ENCODE measurements at regions not wholly inside any gene's neighbourhood (a gene's known extent, or its start where the extent isn't known, plus 50 kb on each side); places are given as distances from the start of the nearest gene placed in this dataset.
"Not testable (repeated sequence)": the region's sequence is repeated elsewhere in the genome, so short reads cannot be mapped to it uniquely, and the experiment has no call there.

- no peak for DNase-seq
Observed at GRCh38 chr12:97005174-97005573, 98.1 kb downstream of the NEDD1 start.

DNA sequence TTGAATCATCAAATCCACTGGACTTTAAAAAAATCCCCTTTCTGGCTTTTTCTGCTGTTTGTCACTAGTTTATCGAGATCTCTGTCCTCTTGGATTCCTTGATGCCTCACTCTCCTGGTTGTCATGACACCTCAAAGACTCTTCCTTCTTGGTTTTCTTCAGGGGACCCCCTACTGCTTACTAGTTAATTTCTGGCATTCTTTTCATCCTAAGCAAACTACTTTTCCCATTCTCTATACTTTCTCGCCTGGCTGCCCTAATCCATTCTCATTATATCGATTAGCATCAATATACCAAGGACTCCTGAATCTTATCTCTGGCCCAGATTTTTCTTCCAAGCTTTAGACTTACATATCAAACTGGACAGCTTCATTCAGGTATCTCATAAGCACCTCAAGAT, 98.6 kb downstream of the NEDD1 start:
- DNase-seq = no peak

GRCh38 chr12:97006585-97006984, 99.5 kb downstream of the NEDD1 start:
- no peak for DNase-seq

DNA sequence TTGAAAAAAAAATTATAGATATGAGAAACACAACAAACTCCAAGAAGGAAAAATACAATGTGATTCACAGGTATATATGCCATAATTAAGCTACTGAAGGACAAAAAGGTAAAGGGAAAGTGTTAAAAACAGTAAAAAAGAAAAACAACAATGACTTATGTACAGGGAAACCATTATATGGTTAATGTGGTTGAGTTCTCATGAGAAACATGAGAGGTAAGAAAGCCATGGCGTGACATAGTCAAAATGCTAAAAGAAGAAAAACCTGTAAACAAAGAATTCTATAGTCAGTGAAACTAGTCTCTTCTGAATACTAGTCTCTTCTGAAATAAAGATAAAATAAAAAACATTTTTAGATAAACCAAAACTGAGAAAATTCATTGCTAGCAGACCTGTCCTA, 109.1 kb downstream of the NEDD1 start:
- no peak for DNase-seq

- DNase-seq = no peak
Observed at GRCh38 chr12:97017213-97017612, 110.2 kb downstream of the NEDD1 start.

GRCh38 chr12:97022536-97023230, 115.6 kb downstream of the NEDD1 start:
- DNase-seq = no peak

GRCh38 chr12:97024393-97024792, 117.3 kb downstream of the NEDD1 start:
- no peak for DNase-seq

- DNase-seq = no peak
Observed at GRCh38 chr12:97026901-97027300, 119.8 kb downstream of the NEDD1 start.

- no peak for DNase-seq
Observed at GRCh38 chr12:97027482-97027881, 120.4 kb downstream of the NEDD1 start.

- DNase-seq = no peak
Observed at GRCh38 chr12:97038131-97038530, 131.1 kb downstream of the NEDD1 start.

DNA sequence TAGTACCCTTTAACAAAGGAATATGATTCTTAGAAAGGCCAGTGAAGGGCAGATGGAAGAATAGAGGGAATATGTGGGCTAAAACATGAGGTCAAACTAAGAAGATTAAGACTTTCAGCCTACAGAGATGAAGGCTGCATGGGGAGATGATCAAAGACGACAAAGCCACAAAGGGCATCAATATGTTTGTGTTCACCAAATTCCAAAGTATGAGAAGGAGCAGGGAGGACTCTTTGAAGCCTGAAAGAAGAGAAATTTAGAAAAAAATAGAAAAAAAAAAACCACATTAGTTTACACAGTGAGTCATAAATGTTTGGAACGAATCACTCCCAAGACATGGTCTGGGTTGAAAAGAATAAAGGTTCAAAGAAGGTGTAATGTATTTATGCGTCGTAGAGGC, 131.8 kb downstream of the NEDD1 start:
- DNase-seq = no peak

- no peak for DNase-seq
Observed at GRCh38 chr12:97046901-97047300, 139.8 kb downstream of the NEDD1 start.

GRCh38 chr12:97047361-97047760, 140.3 kb downstream of the NEDD1 start:
- no peak for DNase-seq

GRCh38 chr12:97048421-97049035, 141.5 kb downstream of the NEDD1 start:
- no peak for DNase-seq

DNA sequence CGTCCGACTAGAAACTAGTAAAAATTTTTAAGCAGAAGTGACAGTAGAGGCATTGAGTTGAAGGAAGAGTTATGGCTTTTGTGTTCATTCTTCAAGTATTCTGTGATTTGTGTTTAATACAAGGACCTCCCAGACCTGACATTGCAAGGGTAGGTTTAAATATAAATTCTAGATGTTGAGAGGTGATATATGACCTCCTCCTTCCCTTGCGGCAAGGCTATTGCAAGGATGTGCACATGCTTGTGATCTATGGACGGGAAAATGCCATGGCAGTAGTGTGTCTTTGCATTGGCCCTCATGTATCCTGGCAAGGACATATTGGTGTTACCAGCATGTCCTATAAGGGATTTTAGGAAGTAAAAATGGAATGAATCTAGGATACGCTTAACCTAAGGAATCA, 143.5 kb downstream of the NEDD1 start:
- DNase-seq = no peak

DNA sequence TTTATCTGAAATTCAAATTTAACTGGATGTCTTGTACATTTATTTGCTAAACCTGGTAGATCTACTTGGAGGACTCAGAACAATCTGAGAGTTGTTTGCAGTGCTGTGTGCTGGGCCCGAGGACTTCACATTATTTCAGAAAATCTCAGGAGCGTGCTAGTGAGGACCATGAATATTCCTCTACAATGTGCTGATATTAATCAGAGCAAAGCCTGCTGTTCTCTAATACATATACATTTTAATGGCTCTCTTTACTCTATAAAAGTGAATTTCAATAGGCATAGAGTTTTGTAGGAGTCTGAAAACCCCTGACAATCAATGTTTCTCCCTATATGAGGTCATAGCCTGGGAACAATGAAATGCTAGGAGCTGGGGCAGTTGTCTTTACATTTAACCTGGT, 144.3 kb downstream of the NEDD1 start:
- no peak for DNase-seq

- DNase-seq = no peak
Observed at GRCh38 chr12:97061171-97061570, 154.1 kb downstream of the NEDD1 start.

DNA sequence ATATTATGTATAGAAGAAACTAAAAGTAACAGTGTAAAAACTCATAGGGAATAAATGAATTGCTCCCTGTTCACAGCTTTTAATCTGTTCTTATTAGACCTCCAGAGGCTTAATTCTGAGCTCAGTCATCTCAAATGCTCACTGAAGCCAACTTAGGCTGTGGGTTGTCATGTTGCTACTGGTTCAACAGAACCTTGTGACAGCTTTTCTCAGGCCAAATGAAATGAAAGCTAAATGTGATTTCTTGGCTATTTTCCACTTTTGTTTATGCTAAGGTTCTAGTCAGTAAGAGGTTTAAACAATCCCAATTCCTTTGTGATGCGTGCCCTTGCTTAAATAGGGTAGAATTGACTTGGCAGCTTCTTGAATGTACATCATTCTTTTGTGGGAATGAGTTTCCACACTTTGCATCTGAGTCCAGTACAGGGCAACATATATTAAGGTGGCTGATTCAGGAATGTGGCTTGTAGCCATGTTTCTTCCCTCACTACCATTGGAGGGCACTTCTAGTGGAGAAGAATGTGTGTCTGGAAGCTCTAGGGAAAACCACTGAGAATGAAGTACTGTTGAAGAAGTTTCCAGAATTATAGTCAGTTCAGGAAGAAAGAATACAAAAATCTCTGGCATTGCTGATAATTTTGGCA, 156.4 kb downstream of the NEDD1 start:
- no peak for DNase-seq

DNA sequence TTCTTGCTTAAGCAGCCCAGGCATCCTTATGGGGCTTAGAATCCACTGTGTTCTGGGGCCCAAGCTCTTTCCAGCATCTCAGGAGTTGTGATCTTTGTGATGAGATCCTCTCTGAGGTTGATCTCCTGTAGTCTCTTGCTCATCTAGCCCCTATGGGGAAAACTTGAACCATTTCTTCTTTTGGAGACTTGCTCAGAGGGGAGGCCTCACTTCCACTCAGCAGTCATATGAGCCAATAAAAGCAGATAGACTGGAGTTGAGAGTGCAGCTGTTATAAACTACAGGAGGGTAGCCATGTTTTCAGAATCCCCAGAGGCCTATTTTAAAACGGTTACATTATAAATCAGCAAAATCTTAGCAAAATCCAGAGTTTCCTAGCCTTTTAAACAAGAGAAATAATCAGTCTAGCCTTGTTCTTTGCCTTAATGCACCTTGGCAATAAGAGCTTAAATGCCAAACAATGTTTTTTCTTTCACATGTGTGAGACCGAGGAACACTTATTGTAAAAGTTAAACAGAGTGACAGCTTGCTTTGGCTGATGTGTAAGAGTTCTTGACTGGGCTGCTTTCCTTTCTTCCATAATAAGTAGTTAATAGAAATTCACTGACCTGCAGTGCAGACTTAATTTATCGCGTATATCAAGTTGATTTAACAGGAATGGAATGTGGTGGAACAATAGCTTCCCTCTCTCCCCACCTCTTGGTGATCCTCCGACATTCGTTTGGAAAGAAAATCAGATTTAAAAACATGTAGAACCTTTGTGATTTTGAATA, 168.3 kb downstream of the NEDD1 start:
- no peak for DNase-seq

DNA sequence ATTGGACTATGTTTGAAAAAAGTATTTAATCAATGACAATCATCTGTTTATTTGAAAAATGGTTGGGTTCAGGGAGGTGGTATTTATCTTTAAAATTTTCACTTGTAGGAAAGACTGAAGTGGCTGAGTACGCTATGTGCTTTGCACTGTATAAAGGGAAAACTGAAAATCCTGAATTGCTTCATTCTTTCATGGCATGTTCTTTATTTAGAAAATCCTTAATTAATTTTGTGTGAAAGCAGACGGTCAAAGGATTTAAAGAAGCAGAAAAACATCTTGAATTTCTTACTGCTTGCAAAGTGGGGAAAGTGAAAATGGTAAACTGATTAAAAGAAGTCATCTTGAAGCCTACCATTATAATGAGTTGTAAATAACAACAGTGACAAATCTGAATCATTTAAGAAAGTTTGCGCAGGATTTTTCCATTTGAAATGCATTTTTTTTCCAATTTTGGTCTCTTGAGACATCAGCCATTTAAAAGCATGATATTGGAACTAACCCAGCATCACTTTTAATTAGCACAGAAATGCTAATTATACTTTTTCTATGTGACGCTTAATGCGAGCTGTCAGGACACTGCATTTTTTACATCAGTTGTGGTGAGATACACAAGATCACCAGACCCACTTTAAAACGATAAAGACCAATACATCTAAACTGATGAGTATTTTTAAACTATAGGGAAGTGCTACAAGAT, 169.0 kb downstream of the NEDD1 start:
- DNase-seq = no peak

- DNase-seq = not testable (repeated sequence)
Observed at GRCh38 chr12:97076912-97077311, 169.9 kb downstream of the NEDD1 start.

DNA sequence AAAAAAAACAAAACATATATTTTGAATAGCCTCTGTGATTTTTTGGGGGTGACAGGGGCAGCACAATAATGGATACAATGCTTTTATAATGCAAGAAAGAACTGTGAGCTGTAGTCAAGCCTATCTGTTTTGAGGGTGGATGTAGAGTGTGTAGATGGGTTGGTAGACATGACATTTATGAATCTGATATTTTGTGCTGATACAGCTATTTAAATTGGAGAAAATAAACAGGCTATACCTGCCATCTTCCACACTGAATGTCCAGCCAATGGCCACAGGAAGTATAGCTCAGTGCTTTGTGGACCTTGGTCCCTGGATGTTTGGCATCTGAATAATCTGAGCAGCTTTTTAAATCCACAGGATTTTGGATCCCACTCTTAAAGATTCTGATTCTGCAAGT, 175.0 kb downstream of the NEDD1 start:
- no peak for DNase-seq

DNA sequence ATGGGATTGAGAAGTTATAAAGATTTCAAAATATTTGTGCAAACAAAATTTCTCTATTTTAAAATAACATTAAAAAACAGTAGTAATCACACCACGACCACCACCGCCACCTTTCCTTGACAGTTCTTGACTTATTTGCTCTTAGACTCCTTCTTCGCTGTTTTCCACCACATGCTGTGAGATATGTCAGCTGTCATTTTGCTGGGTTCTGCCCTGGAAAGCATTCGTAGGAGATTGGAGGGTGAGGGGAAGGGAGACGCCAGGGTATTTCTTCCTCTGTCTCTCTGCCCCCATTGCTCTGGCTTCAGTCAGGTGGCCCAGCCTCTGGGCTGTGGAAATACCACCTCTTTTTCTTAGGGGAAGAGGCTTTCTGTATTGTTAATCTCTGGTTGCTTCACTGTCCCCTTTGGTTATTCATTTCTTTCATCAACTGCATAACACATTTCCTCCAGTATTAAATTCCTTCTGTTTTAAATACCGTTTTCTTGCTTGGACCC, 186.2 kb downstream of the NEDD1 start:
- DNase-seq = no peak

Measured in CD4-positive, alpha-beta T cell treated with Interleukin-1 beta for 1 hour (primary cell).